Lower leg skin (tissue), 3 donors: ENCODE measurements at regions not wholly inside any gene's neighbourhood (a gene's known extent, or its start where the extent isn't known, plus 50 kb on each side); places are given as distances from the start of the nearest gene placed in this dataset.

Source experiments
- CTCF ChIP-seq, 3 donors: fragments of 450-650 bp; IDR thresholded peaks; one replicate each; pipeline ENCODE4 v1.5.1; 2016; ENCODE audit warnings: antibody characterized with exemption in 3 of 3, mild to moderate bottlenecking in 3 of 3, moderate library complexity in 2 of 3
- POLR2A ChIP-seq, 2 donors: fragments of 450-650 bp; IDR thresholded peaks; one replicate each; pipeline ENCODE4 v1.6.1; 2016 to 2017; ENCODE audit warnings: antibody characterized with exemption in 2 of 2, mild to moderate bottlenecking in 1 of 2, moderate library complexity in 1 of 2

- TF ChIP-seq CTCF (IDR thresholded peaks at IDR 0.05) (no peak), POLR2A (IDR thresholded peaks at IDR 0.05) (no peak)
These were observed 132.1 kb upstream of the DLGAP1 start for GRCh38 chr18:4587204-4587603.
